Omental fat pad (tissue), 3 donors: ENCODE measurements at regions not wholly inside any gene's neighbourhood (a gene's known extent, or its start where the extent isn't known, plus 50 kb on each side); places are given as distances from the start of the nearest gene placed in this dataset.
"Not testable (repeated sequence)": the region's sequence is repeated elsewhere in the genome, so short reads cannot be mapped to it uniquely, and the experiment has no call there.

Experiments used
- ATAC-seq: fragments of 150-250 bp; one replicate; pipeline ENCODE4 v1.9.1; 2016; ENCODE audit warnings: mild to moderate bottlenecking, moderate library complexity; ENCODE audit not compliant: low FRiP score
- DNase-seq: peaks from one replicate; pipeline ENCODE4 v3.0.0-alpha.2; 2019; ENCODE audit warnings: low spot score
- CTCF ChIP-seq, 3 donors: fragments of 450-650 bp; IDR thresholded peaks; one replicate each; pipeline ENCODE4 v1.5.1; 2016 to 2017; ENCODE audit warnings: antibody characterized with exemption in 3 of 3, mild to moderate bottlenecking in 3 of 3, moderate library complexity in 2 of 3

GRCh38 chr22:22820076-22820475, 67.5 kb upstream of the IGLL5 start:
- DNase-seq (no peak), ATAC-seq (no peak)
- no peak for TF ChIP-seq CTCF (IDR thresholded peaks at IDR 0.05)

GRCh38 chr22:22820626-22821025, 67.0 kb upstream of the IGLL5 start:
- ATAC-seq: no peak
- no peak for TF ChIP-seq CTCF (IDR thresholded peaks at IDR 0.05)
- DNase-seq: no peak

GRCh38 chr22:22821340-22821739, 66.3 kb upstream of the IGLL5 start:
- TF ChIP-seq CTCF (IDR thresholded peaks at IDR 0.05): no peak
- DNase-seq (no peak), ATAC-seq (no peak)

GRCh38 chr22:22822106-22822505, 65.5 kb upstream of the IGLL5 start:
- TF ChIP-seq CTCF (IDR thresholded peaks at IDR 0.05): no peak
- DNase-seq (no peak), ATAC-seq (no peak)

- not testable (repeated sequence) for ATAC-seq, DNase-seq
These were observed 65.1 kb upstream of the IGLL5 start for GRCh38 chr22:22822553-22822952.

- no peak for ATAC-seq
- TF ChIP-seq CTCF (IDR thresholded peaks at IDR 0.05): no peak
These were observed 64.3 kb upstream of the IGLL5 start for GRCh38 chr22:22823131-22823810.

GRCh38 chr22:22824340-22825212, 63.0 kb upstream of the IGLL5 start:
- TF ChIP-seq CTCF (IDR thresholded peaks at IDR 0.05): no peak
- ATAC-seq: no peak
- DNase-seq: no peak

More at GRCh38 chr22:22823131-22823810, 64.3 kb upstream of the IGLL5 start:
- DNase-seq: no peak
